GM10266 (cell line): ENCODE measurements at regions not wholly inside any gene's neighbourhood (a gene's known extent, or its start where the extent isn't known, plus 50 kb on each side); places are given as distances from the start of the nearest gene placed in this dataset.
A peak's percentile ranks its signal among the peaks of the same experiment; 100 is the strongest.

ENCODE experiments used
- DNase-seq: peaks from one replicate; pipeline ENCODE4 v3.0.0; 2012; ENCODE audit errors: extremely low spot score
- TF ChIP-seq, protein P1 (sequence below): IDR thresholded peaks from 2 replicates; pipeline ENCODE4 v1.5.1; 2012; ENCODE audit warnings: mild to moderate bottlenecking, low read depth; ENCODE audit not compliant: control insufficient read depth, insufficient read depth; ENCODE audit errors: missing control alignments

DNA sequence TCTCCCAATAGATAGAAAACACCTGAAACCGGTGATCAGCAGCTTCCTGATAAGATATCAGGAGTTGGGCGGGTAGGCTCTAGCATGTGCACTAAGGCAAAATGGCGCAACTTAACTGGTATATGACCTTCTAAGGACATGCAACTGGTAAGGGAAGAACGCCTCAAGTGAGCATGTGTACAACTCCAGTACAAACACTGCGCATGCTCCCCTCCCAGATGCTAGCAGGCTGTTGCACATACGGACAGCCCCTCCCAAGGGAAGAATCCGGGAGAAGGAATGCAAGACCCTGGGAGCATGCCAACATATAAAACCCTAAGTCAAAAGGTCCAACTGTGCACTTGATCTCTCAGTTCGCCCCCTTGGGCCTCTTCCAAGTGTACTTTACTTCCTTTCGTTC is 110.8 kb downstream of the TSEN15 start:
- TF ChIP-seq, protein P1, sequence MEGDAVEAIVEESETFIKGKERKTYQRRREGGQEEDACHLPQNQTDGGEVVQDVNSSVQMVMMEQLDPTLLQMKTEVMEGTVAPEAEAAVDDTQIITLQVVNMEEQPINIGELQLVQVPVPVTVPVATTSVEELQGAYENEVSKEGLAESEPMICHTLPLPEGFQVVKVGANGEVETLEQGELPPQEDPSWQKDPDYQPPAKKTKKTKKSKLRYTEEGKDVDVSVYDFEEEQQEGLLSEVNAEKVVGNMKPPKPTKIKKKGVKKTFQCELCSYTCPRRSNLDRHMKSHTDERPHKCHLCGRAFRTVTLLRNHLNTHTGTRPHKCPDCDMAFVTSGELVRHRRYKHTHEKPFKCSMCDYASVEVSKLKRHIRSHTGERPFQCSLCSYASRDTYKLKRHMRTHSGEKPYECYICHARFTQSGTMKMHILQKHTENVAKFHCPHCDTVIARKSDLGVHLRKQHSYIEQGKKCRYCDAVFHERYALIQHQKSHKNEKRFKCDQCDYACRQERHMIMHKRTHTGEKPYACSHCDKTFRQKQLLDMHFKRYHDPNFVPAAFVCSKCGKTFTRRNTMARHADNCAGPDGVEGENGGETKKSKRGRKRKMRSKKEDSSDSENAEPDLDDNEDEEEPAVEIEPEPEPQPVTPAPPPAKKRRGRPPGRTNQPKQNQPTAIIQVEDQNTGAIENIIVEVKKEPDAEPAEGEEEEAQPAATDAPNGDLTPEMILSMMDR: no peak
- no peak for DNase-seq

DNA sequence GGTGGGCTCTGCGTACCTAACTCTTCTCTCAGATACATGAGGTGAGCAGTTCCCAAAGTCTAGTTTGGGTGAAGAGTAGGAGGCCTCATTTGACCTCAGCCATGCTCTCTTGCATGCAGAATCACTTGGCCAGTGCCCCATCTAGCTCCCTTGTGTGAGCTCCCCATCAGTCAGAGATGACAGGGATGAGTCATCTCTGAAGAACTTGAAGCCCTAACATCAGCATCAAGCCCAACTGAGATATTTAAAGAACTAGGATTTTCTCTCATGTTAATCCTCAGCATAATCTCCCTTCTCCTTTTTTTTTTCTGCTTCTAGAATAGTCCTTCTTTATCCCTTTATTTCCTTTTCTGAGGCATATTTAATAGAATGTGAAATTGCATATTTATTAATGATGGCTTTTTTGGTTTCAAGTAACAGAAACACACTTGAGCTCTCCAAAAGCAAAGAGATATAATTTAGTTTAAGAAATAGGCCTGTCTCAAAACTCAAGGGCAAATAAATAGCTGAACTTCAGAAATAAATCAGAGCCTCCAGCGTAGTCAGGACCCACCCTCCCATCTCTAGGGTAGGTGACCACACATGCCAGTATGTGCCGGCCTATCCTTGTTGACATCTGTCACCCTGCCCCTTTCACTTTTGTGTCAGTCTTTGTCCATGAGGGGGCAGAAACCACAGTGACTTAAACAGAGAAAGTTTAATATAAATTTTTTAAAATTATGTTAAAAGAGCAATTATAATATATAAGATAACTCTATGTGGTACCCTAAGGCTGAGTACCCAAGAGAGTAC is 112.3 kb downstream of the TSEN15 start:
- DNase-seq: peak; percentile 64
- TF ChIP-seq, protein P1: no peak

DNA sequence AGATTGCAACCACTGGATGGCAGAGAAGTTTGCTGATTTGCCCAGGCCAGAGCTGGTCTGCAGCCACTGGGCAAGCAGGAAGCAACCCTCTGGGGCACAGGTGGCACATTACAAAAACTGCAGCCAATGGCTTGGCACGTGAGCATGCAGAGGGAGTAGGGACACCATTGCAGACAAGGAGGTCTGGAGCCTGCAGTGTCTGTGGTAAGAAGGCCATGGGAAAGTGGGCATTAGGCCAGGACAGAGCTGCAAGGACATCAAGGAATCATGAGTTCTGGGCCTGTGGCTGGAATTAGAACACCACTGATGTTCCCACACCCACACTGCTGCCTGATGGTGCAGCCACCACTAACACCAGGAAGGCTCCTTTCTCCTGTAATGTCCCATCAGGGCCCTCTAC is 113.0 kb downstream of the TSEN15 start:
- TF ChIP-seq, protein P1: no peak
- no peak for DNase-seq

DNA sequence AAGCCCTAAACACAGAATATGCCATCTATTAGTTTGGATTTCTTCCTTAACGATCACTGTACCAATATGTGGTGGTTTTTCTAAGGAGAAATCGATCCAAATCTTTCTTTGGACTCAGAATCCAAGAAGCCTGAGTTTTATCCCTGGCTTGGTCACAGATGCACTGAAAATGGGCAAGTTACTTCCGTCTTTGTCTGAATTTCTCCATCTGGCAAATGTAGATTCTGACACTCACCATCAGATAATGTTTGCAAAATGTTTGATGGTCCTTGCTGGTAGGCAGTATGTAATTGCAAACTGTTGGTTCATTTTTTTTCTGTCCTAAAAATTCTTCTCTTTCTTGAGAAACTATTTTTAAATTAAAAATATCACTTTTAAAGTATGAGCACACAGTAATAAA is 115.0 kb downstream of the TSEN15 start:
- no peak for DNase-seq
- TF ChIP-seq, protein P1: no peak

DNA sequence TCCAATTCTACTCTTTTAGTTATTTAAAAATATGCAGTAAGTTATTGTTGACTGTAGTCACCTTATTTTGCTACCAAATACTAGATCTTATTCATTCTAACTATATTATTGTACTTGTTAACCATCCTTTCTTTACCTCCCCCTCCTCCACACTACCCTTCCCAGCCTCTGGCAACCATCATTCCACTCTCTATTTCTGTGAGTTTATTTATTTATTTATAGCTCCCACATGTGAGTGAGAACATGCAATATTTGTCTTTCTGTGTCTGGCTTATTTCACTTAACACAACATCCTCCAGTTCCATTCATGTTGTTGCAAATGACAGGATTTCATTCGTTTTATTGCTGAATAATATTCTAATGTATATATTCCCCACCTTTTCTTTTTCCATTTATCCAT is 115.8 kb downstream of the TSEN15 start:
- DNase-seq: no peak
- TF ChIP-seq, protein P1: no peak

DNA sequence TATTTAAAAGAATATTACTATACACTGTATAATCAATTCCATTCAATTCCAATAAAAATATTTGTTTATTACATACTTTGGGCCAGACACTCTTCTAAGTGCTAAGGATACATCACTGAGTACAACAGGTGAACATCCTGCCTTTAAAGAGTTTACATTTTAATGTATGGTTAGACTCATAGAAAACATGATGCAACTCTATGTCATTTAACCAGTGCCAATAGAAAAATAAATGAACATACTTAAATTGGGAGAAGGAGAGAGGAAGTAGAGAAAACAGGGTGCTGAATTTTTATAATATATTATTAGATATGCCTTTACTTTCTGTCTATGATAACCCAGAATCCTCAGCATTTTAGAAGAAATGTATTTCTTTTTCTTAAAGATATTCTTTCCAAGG is 119.2 kb downstream of the TSEN15 start:
- TF ChIP-seq, protein P1: no peak

DNA sequence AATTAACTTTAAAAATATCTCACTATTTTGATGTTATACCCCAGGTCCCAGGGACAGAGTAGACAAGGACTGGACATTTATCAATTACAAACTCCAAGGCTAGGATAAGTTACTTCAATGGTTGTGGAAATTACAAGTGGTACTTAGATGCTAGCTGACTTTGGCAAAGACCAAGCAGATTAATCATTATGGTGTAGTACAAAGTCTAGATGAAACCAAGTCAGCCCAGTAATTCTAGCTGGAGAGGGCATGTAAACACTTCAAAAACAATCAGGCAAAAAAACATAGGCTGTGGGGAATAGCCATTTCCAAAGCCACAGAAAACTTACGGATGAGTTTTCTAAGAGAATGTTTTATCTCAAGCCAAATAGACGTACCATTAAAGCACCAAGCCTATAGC is 124.5 kb downstream of the TSEN15 start:
- no peak for DNase-seq
- TF ChIP-seq, protein P1: no peak

More for the DNA sequence above, 119.2 kb downstream of the TSEN15 start:
- DNase-seq: no peak
